HCT116 (cell line): ENCODE measurements at regions not wholly inside any gene's neighbourhood (a gene's known extent, or its start where the extent isn't known, plus 50 kb on each side); places are given as distances from the start of the nearest gene placed in this dataset.

Experiments
- CTCF ChIP-seq, 3 experiments: fragments of 200-600 bp in 1 of 3; sonication (generic) in 1 of 3; IDR thresholded peaks in 2 of 3; conservative IDR thresholded peaks in 1 of 3; 2 replicates each; pipeline ENCODE4 v1.5.1; 2012 to 2017; ENCODE audit warnings: low read depth in 2 of 3, low read length in 2 of 3, antibody characterized with exemption in 1 of 3, borderline replicate concordance in 1 of 3, control low read depth in 1 of 3, mild to moderate bottlenecking in 1 of 3, mixed read lengths in 1 of 3, mixed run types in 1 of 3, moderate library complexity in 1 of 3; ENCODE audit not compliant: insufficient read depth in 1 of 3
- EZH2 ChIP-seq: fragments of 200-600 bp; sonication (generic); IDR thresholded peaks from 2 replicates; pipeline ENCODE4 v1.6.1; 2017; ENCODE audit warnings: antibody characterized with exemption, mixed run types
- POLR2A ChIP-seq: IDR thresholded peaks from 2 replicates; pipeline ENCODE4 v1.7.0; 2011; ENCODE audit warnings: borderline replicate concordance; ENCODE audit not compliant: insufficient read depth, insufficient read length; ENCODE audit errors: extremely low read depth
- REST ChIP-seq: IDR thresholded peaks from 2 replicates; pipeline ENCODE4 v1.6.1; 2012; ENCODE audit warnings: low read depth
- SIN3A ChIP-seq: IDR thresholded peaks from 2 replicates; pipeline ENCODE4 v1.6.1; 2012; ENCODE audit warnings: low read depth

GRCh38 chr6:168765752-168766151, 324.8 kb downstream of the SMOC2 start:
- no peak for TF ChIP-seq REST
- TF ChIP-seq CTCF (IDR thresholded peaks at IDR 0.05 in 2 of 3, conservative IDR thresholded peaks at IDR 0.05 in 1 of 3; ENCODE audit: borderline replicate concordance in 1 of 3, insufficient read depth in 1 of 3, low read depth in 2 of 3, low read length in 2 of 3) = no peak
- no peak for TF ChIP-seq SIN3A
- TF ChIP-seq POLR2A = no peak
- TF ChIP-seq EZH2 = no peak
